ENCODE measurements at regions not wholly inside any gene's neighbourhood (a gene's known extent, or its start where the extent isn't known, plus 50 kb on each side); places are given as distances from the start of the nearest gene placed in this dataset.

- TF ChIP-seq POLR2A (IDR thresholded peaks at IDR 0.05) (no peak), CTCF (IDR thresholded peaks at IDR 0.05) (no peak)
Observed at GRCh38 chr20:6483727-6484126, 283.8 kb upstream of the BMP2 start.

All from vagina (tissue), 2 donors.